ENCODE measurements at regions not wholly inside any gene's neighbourhood (a gene's known extent, or its start where the extent isn't known, plus 50 kb on each side); places are given as distances from the start of the nearest gene placed in this dataset.

- dilution Hi-C loops (cut with MboI; ENCODE audit: extremely low pct_ligation_motif_present, low sequenced_read_pairs) = no loop called here
- no peaks in the 10 kb centered on the region for H3K9me3 ChIP-seq (ENCODE audit: control insufficient read depth, low read depth, low read length)
- H3K4me2 ChIP-seq (ENCODE audit: control insufficient read depth, extremely low read depth, insufficient read depth, low read depth, low read length) = no peak overlapping the region
- H4K20me1 ChIP-seq (ENCODE audit: control insufficient read depth, extremely low read depth, insufficient read depth, low read length) = no peaks in the 10 kb centered on the region
- no peaks in the 10 kb centered on the region for H3K9me1 ChIP-seq (ENCODE audit: control insufficient read depth, extremely low read depth, insufficient read depth, low read length)
- DNase-seq (ENCODE audit: low read depth, low spot score) (no peak), FAIRE-seq (no peak)
- H3K27ac ChIP-seq (ENCODE audit: control insufficient read depth, insufficient read depth, low read length) = no peak overlapping the region
- no peaks in the 10 kb centered on the region for H3K4me1 ChIP-seq (ENCODE audit: control insufficient read depth, extremely low read depth, insufficient read depth, low read length)
- TF ChIP-seq, protein P1, sequence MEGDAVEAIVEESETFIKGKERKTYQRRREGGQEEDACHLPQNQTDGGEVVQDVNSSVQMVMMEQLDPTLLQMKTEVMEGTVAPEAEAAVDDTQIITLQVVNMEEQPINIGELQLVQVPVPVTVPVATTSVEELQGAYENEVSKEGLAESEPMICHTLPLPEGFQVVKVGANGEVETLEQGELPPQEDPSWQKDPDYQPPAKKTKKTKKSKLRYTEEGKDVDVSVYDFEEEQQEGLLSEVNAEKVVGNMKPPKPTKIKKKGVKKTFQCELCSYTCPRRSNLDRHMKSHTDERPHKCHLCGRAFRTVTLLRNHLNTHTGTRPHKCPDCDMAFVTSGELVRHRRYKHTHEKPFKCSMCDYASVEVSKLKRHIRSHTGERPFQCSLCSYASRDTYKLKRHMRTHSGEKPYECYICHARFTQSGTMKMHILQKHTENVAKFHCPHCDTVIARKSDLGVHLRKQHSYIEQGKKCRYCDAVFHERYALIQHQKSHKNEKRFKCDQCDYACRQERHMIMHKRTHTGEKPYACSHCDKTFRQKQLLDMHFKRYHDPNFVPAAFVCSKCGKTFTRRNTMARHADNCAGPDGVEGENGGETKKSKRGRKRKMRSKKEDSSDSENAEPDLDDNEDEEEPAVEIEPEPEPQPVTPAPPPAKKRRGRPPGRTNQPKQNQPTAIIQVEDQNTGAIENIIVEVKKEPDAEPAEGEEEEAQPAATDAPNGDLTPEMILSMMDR (optimal IDR thresholded peaks at IDR 0.05 in 1 of 3, IDR thresholded peaks at IDR 0.05 in 1 of 3, conservative IDR thresholded peaks at IDR 0.05 in 1 of 3; ENCODE audit: extremely low read depth in 1 of 3, insufficient read depth in 2 of 3, low read length in 3 of 3) = no peak
- TF ChIP-seq EZH2 (IDR thresholded peaks at IDR 0.05; ENCODE audit: low read length) = no peak
- no peak overlapping the region for H2AFZ ChIP-seq (ENCODE audit: control insufficient read depth, low read length)
- no peaks in the 10 kb centered on the region for H3K79me2 ChIP-seq (ENCODE audit: control insufficient read depth, insufficient read depth, low read length)
- no peaks in the 10 kb centered on the region for H3K36me3 ChIP-seq (ENCODE audit: control insufficient read depth in 2 of 2, extremely low read depth in 1 of 2, insufficient read depth in 2 of 2, low read length in 2 of 2)
- H3K4me3 ChIP-seq (ENCODE audit: control insufficient read depth in 2 of 3, extremely low read depth in 1 of 3, insufficient read depth in 2 of 3, low read depth in 1 of 3, low read length in 3 of 3) = no peak overlapping the region
- no peak overlapping the region for H3K9ac ChIP-seq (ENCODE audit: control insufficient read depth, extremely low read depth, insufficient read depth, low read length)
- H3K27me3 ChIP-seq (ENCODE audit: control insufficient read depth, extremely low read depth, insufficient read depth, low read length) = no peaks in the 10 kb centered on the region
Measured at GRCh38 chr3:94472511-94472910, 409.6 kb downstream of the NSUN3 start.

DNA sequence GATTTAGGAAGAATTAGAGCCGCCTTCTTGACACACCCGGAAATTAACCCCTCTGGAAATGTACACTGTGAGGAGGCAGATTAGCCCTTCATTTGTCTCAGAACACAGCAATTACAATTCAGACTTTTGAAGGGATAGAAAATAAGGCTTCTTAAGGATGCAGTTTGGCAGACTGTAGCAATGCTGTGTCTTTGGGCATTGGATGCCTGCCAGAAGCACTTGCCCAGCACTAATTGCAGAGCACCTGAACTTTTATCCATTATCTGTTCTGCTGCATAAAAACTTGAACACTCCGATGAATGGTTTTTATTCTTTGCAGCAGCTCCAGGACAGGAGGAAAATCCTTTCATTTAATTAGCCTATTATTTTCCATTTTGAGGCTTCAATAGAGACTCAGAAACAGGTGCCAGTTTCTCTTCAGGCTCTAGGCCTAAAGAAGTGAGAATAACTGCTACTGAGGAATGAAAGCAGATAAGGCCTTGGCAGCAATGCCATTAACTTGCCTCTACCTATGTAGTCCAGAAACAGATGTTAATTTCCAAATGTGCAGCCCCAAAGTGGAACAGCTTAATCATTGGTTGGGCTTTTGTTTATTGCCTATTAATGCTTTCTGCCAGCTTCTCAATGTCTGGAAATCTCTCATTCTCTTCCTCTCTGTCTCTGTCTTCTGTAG is 418.5 kb downstream of the NSUN3 start:
- H4K20me1 ChIP-seq (ENCODE audit: control insufficient read depth, extremely low read depth, insufficient read depth, low read length) = no peaks in the 10 kb centered on the region
- no peak overlapping the region for H2AFZ ChIP-seq (ENCODE audit: control insufficient read depth, low read length)
- no peaks in the 10 kb centered on the region for H3K4me1 ChIP-seq (ENCODE audit: control insufficient read depth, extremely low read depth, insufficient read depth, low read length)
- H3K9ac ChIP-seq (ENCODE audit: control insufficient read depth, extremely low read depth, insufficient read depth, low read length) = no peak overlapping the region
- H3K36me3 ChIP-seq (ENCODE audit: control insufficient read depth in 2 of 2, extremely low read depth in 1 of 2, insufficient read depth in 2 of 2, low read length in 2 of 2) = no peaks in the 10 kb centered on the region
- no peaks in the 10 kb centered on the region for H3K9me3 ChIP-seq (ENCODE audit: control insufficient read depth, low read depth, low read length)
- no peaks in the 10 kb centered on the region for H3K79me2 ChIP-seq (ENCODE audit: control insufficient read depth, insufficient read depth, low read length)
- DNase-seq (ENCODE audit: low read depth, low spot score) (no peak), FAIRE-seq (no peak)
- H3K4me3 ChIP-seq (ENCODE audit: control insufficient read depth in 2 of 3, extremely low read depth in 1 of 3, insufficient read depth in 2 of 3, low read depth in 1 of 3, low read length in 3 of 3) = no peak overlapping the region
- TF ChIP-seq EZH2 (IDR thresholded peaks at IDR 0.05; ENCODE audit: low read length) = no peak
- TF ChIP-seq, protein P1 (optimal IDR thresholded peaks at IDR 0.05 in 1 of 3, IDR thresholded peaks at IDR 0.05 in 1 of 3, conservative IDR thresholded peaks at IDR 0.05 in 1 of 3; ENCODE audit: extremely low read depth in 1 of 3, insufficient read depth in 2 of 3, low read length in 3 of 3) = no peak
- dilution Hi-C loops (cut with MboI; ENCODE audit: extremely low pct_ligation_motif_present, low sequenced_read_pairs) = no loop called here
- no peaks in the 10 kb centered on the region for H3K9me1 ChIP-seq (ENCODE audit: control insufficient read depth, extremely low read depth, insufficient read depth, low read length)
- H3K27ac ChIP-seq (ENCODE audit: control insufficient read depth, insufficient read depth, low read length) = no peak overlapping the region
- H3K4me2 ChIP-seq (ENCODE audit: control insufficient read depth, extremely low read depth, insufficient read depth, low read depth, low read length) = no peak overlapping the region
- H3K27me3 ChIP-seq (ENCODE audit: control insufficient read depth, extremely low read depth, insufficient read depth, low read length) = no peaks in the 10 kb centered on the region

All from keratinocyte (primary cell).